Smooth muscle cell (in vitro differentiated cells): ENCODE measurements at regions not wholly inside any gene's neighbourhood (a gene's known extent, or its start where the extent isn't known, plus 50 kb on each side); places are given as distances from the start of the nearest gene placed in this dataset.

ENCODE experiments used
- DNase-seq: peaks from one replicate; lab custom pipeline; 2025; ENCODE audit not compliant: unreplicated experiment; lab: John Stamatoyannopoulos, UW
- H2AFZ ChIP-seq: fragments of 200-600 bp; sonication (generic); 2 replicates; pipeline ENCODE4 v1.6.0; 2016; ENCODE audit warnings: antibody characterized with exemption, low read depth, mild to moderate bottlenecking
- H3F3A ChIP-seq: fragments of 200-600 bp; sonication (generic); 2 replicates; pipeline ENCODE4 v1.6.0; 2017; ENCODE audit warnings: antibody characterized with exemption, low read depth
- H3K27ac ChIP-seq: fragments of 200-600 bp; sonication (generic); 2 replicates; pipeline ENCODE4 v1.5.1; 2016; ENCODE audit warnings: low read depth, mild to moderate bottlenecking
- H3K27me3 ChIP-seq: fragments of 200-600 bp; sonication (generic); 2 replicates; pipeline ENCODE4 v1.6.1; 2016; ENCODE audit warnings: low read depth, mild to moderate bottlenecking
- H3K36me3 ChIP-seq: fragments of 200-600 bp; sonication (generic); 2 replicates; pipeline ENCODE4 v1.5.1; 2016; ENCODE audit warnings: low read depth
- H3K4me1 ChIP-seq: fragments of 200-600 bp; sonication (generic); 2 replicates; pipeline ENCODE4 v1.5.1; 2016; ENCODE audit warnings: low read depth
- H3K4me2 ChIP-seq: fragments of 200-600 bp; sonication (generic); 2 replicates; pipeline ENCODE4 v1.6.0; 2016; ENCODE audit warnings: mild to moderate bottlenecking
- H3K4me3 ChIP-seq: fragments of 200-600 bp; sonication (generic); 2 replicates; pipeline ENCODE4 v1.5.1; 2016; ENCODE audit warnings: mild to moderate bottlenecking
- H3K79me2 ChIP-seq: fragments of 200-600 bp; sonication (generic); 2 replicates; pipeline ENCODE4 v1.6.0; 2016; ENCODE audit warnings: low read depth, mild to moderate bottlenecking
- H3K9ac ChIP-seq: fragments of 200-600 bp; sonication (generic); 2 replicates; pipeline ENCODE4 v1.6.0; 2016; ENCODE audit warnings: low read depth
- H3K9me3 ChIP-seq: fragments of 200-600 bp; sonication (generic); replicated peaks from 2 replicates; pipeline ENCODE4 v1.5.1; 2016; ENCODE audit warnings: low read depth
- H4K20me1 ChIP-seq: fragments of 200-600 bp; sonication (generic); 2 replicates; pipeline ENCODE4 v1.6.0; 2016; ENCODE audit warnings: low read depth
- WGBS: methylation state at CpG from one replicate; pipeline ENCODE4 v1.1.7; 2016; ENCODE audit warnings: low lambda C conversion rate; 5-methylcytosine and 5-hydroxymethylcytosine counted together
- TF ChIP-seq, protein P1 (sequence below): fragments of 200-600 bp; sonication (generic); IDR thresholded peaks from 2 replicates; pipeline ENCODE4 v1.5.1; 2017; ENCODE audit warnings: borderline replicate concordance, mild to moderate bottlenecking, antibody characterized with exemption; ENCODE audit not compliant: insufficient read depth, poor library complexity, severe bottlenecking

DNA sequence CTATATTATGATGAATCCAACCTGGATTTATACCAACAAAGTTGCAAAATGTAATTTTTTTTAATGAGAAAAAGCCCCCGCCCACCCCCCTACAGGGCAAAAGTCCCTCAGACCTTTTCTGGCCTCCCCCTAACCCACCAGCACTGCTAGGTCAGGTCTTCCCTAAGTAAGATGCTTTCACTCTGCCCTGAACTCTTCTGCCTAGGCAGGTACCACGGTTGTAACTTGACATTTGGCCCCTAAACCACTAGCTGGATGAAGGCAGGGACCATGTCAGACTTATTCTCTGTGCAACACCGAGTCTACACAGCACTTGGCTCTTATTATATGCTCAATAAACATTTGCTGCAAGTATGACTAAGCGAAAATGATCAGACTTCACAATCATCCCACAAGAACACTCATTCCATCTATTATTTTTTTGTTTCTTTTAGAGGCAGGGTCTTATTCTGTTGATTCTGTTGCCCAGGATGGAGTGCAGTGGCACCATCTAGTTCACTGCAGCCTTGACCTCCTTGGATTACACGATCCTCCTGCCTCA lies 63.2 kb downstream of the SPRING1 start:
- H3K9ac ChIP-seq: no peak overlapping the region
- no peaks in the 10 kb centered on the region for H3K79me2 ChIP-seq
- no peaks in the 10 kb centered on the region for H3K4me1 ChIP-seq
- no peak overlapping the region for H3K4me2 ChIP-seq
- H4K20me1 ChIP-seq: no peaks in the 10 kb centered on the region
- no peak overlapping the region for H3K27ac ChIP-seq
- WGBS: 93% methylated on average over 5 of the region's 5 CpGs
- no peak for DNase-seq
- H2AFZ ChIP-seq: no peak overlapping the region
- H3K27me3 ChIP-seq: no peaks in the 10 kb centered on the region
- no peaks in the 10 kb centered on the region for H3K9me3 ChIP-seq
- H3F3A ChIP-seq: peaks cover 7% of the 10 kb centered on the region
- no peak overlapping the region for H3K4me3 ChIP-seq
- TF ChIP-seq, protein P1, sequence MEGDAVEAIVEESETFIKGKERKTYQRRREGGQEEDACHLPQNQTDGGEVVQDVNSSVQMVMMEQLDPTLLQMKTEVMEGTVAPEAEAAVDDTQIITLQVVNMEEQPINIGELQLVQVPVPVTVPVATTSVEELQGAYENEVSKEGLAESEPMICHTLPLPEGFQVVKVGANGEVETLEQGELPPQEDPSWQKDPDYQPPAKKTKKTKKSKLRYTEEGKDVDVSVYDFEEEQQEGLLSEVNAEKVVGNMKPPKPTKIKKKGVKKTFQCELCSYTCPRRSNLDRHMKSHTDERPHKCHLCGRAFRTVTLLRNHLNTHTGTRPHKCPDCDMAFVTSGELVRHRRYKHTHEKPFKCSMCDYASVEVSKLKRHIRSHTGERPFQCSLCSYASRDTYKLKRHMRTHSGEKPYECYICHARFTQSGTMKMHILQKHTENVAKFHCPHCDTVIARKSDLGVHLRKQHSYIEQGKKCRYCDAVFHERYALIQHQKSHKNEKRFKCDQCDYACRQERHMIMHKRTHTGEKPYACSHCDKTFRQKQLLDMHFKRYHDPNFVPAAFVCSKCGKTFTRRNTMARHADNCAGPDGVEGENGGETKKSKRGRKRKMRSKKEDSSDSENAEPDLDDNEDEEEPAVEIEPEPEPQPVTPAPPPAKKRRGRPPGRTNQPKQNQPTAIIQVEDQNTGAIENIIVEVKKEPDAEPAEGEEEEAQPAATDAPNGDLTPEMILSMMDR: no peak
- H3K36me3 ChIP-seq: no peaks in the 10 kb centered on the region

DNA sequence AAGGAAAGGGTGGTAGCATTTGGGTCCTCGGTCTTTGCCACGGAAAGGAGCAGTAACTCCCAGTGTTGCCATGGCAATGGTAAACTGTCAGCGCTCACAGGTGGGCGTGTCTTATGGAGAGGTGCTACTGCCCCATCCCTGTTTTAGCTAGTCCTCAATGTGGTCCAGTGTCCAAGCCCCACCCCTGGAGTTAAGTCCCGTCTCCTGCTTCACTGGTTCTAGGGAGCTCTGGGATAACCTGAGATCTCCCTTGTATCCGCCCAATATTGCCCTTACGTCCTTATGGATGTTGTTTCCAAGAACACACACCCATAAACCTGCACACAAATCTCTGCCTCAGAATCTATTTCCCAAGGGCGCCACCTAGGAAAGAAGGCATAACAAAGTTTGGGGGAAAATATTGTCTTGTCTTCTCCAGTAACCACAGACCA lies 64.2 kb downstream of the SPRING1 start:
- Histone ChIP-seq H3K4me2 (no peak overlapping the region), H3K36me3 (no peaks in the 10 kb centered on the region), H3K9me3 (no peaks in the 10 kb centered on the region), H3K27ac (no peak overlapping the region), H3K4me1 (no peaks in the 10 kb centered on the region), H3K27me3 (no peaks in the 10 kb centered on the region), H3K9ac (no peak overlapping the region), H4K20me1 (no peaks in the 10 kb centered on the region), H3K79me2 (no peaks in the 10 kb centered on the region), H3F3A (peaks cover 7% of the 10 kb centered on the region), H2AFZ (no peak overlapping the region), H3K4me3 (no peak overlapping the region)
- TF ChIP-seq, protein P1: no peak
- 80% methylated on average over 8 of the region's 8 CpGs for WGBS
- DNase-seq: no peak

DNA sequence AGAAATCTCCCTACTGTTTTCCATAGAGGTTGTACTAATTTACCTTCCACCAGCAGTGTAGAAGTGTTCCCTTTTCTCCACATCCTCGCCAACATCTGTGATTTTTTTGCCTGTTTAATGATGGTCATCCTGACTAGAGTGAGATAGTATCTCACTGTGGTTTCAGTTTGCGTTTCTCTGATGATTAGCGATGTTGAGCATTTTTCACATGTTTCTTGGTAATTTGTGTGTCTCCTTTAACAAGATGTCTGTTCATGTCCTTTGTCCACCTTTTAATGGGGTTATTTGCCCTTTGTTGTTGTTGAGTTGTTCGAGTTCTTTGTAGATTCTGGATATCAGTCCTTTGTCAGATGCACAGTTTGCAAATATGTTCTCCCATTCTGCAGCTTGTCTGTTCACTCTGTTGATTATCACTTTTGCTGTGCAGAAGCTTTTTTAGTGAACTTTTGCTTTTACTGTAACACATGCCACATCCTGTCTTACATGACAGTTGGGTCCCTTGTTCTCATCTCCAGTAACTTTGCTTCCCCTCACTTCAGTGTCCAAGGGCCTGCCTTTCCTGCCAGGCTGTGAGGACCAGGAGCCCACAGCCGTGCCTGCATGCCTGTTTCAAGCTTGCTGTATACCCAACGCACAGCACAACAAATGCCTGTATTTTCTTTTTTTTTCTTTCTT lies 64.9 kb downstream of the SPRING1 start:
- no peak overlapping the region for H3K4me3 ChIP-seq
- TF ChIP-seq, protein P1: no peak
- H3K9me3 ChIP-seq: no peaks in the 10 kb centered on the region
- no peak overlapping the region for H2AFZ ChIP-seq
- H4K20me1 ChIP-seq: no peaks in the 10 kb centered on the region
- no peak overlapping the region for H3K9ac ChIP-seq
- no peak overlapping the region for H3K4me2 ChIP-seq
- DNase-seq: no peak
- H3F3A ChIP-seq: peaks cover 7% of the 10 kb centered on the region
- H3K27ac ChIP-seq: no peak overlapping the region
- H3K27me3 ChIP-seq: no peaks in the 10 kb centered on the region
- no peaks in the 10 kb centered on the region for H3K36me3 ChIP-seq
- no peaks in the 10 kb centered on the region for H3K4me1 ChIP-seq
- WGBS: 60% methylated on average over 6 of the region's 6 CpGs
- H3K79me2 ChIP-seq: no peaks in the 10 kb centered on the region

DNA sequence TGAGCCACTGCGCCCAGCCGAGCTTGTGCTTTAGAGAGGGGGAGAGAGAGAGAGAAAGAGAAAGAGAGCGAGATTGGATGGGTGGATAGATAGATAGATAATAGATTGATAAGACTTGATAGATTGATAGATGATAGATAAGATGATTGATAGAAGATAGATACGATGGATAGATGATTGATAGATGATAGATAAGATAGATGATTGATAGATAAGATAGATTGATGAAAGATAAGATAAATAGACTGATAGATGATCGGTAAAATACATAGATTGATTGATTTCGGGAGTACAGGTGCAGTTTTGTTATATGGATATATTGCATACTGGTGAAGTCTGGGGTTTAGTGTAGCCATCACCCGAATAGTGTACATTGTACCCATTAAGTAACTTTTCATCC lies 65.9 kb downstream of the SPRING1 start:
- Histone ChIP-seq H3K79me2 (no peaks in the 10 kb centered on the region), H3K36me3 (no peaks in the 10 kb centered on the region), H3K4me1 (no peaks in the 10 kb centered on the region), H4K20me1 (no peaks in the 10 kb centered on the region), H3K27me3 (no peaks in the 10 kb centered on the region), H3K9ac (no peak overlapping the region), H3F3A (peaks cover 7% of the 10 kb centered on the region), H3K9me3 (no peaks in the 10 kb centered on the region), H3K27ac (no peak overlapping the region), H2AFZ (no peak overlapping the region), H3K4me3 (no peak overlapping the region), H3K4me2 (no peak overlapping the region)
- DNase-seq: no peak
- TF ChIP-seq, protein P1: no peak
- 82% methylated on average over 7 of the region's 7 CpGs for WGBS
